NCI-H2196 treated with DMSO at 0.1 percent for 48 hours (cell line): ENCODE measurements at regions not wholly inside any gene's neighbourhood (a gene's known extent, or its start where the extent isn't known, plus 50 kb on each side); places are given as distances from the start of the nearest gene placed in this dataset.

Experiments
- DNase-seq: peaks from one replicate; lab custom pipeline; 2025; ENCODE audit not compliant: unreplicated experiment; lab: John Stamatoyannopoulos, UW

DNA sequence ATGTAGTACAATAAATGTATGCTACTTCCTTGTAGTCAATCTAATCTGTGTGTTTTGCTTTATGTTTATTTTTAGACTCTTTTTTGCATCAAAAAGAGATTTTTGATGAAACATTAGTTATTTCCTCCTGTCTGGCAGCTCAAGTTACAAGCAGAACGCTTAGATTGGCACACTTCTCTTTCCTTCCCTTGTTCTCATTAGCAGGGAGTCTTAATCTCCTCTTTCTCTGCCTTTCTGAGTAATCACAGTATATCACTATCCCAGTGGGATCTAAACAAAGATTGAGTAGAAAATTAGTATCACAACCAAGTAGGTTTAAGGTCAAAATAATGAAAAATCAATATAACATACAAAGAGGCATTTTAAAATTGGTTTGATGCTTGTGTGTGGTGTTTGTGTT, 1192.6 kb downstream of the C4orf33 start:
- DNase-seq: no peak

DNA sequence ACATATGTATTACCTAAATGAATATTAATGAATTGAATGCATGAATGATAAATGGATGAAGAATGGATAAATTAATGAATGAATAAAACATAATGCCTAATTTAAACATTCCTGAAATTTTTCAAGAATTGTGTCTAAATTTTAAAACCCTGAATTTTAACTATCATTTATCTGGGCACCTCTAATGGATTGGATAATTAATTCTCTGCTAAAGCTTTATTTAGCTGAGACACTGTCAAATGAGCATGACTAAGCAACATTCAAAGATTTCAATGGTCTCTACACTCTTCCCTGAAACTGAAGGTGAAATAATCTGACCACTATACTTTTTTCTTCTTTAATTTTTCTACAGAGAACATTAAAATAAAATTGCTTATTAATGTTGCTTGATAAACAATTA, 1197.7 kb downstream of the C4orf33 start:
- no peak for DNase-seq

DNA sequence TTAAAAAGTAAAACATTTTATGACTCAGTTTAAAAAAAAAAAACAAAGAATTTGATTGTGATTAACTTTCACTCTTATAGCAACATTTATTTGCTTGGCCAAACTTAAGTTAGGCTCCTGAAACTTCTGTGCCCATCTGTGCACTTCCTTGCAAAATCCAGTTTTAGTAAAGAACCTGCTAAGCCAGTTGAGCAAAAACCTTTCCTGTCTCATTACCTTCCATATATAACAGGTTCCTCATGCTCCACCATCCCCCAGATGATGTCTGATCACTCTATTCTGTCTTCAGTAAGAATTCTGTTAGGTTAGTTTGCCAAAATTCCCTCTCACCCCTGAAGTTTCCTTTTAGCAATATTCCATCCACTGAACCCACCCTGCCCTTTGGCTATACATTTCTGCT, 1200.5 kb downstream of the C4orf33 start:
- no peak for DNase-seq

DNA sequence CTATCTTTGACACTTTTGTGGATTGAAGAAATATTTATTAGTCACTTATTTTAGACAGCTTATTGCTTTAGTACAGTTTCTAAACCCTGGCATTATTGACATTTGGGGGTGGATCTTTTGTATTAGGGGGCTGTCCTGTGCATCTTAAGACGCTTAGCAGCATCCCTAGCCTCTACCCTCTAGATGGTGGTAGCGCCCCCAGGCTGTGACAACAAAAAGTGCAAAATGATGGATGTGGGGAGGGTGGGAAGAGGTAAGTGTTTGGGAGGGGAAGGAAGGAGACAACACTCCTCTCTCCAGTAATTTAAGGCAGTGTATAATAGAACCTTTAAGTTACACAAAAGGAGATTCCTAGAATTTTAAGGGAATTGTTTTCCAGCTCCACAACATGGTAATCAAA, 1210.6 kb downstream of the C4orf33 start:
- no peak for DNase-seq

DNA sequence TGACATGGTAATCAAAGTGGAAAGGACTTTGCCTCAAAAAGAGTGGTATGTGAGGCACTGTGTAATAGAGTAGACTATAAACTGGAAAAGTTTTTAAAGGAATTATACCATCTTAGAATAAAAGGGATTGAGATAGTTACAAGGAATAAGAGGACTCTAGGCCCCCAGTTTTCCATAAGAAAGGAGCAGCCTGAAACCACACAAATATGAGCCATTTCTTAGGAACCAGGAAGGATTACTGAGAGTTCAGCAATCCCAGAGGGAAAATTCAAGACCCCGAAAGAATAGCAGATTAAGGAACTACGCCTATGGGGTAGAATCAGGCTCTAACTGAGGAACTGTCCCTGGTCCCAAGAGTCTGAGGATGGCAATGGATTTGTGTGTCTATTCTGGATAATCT, 1213.3 kb downstream of the C4orf33 start:
- DNase-seq: no peak

DNA sequence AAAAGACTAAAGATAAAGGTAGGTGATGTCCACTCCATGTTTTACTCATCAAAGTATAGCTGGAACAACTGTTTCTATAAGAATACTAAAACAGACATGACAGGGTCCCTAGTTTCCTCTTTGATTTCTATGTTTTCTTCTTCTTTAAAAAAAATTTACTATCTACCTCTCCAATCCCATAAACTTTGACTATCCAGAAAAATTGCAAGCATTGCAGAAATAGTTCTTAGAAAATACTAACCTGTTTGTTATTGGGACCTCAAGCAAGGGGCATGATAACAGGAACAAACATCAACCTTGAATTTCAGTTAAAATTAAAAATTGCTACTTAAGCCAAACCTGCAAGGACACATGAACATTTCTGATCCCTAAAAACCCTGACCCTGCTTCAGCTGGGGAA, 1226.5 kb downstream of the C4orf33 start:
- DNase-seq: no peak

DNA sequence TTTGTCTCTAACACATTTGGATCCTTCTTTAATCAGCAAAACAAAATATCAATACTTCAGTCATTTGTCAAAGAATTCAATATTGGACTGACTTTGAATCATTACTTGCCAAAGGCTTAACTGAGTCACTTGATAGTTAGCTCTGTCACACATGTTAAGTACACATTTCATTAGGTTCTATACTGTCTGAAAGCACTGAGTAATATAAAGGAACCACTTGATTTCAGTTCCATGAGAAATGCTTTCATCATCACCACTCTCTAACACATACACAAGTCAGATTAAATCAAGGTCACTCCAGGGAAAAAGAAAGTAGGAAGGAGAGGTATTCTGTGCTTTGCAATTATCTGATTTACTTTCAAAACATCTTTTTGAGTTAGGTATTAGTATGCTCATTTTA, 1233.1 kb downstream of the C4orf33 start:
- DNase-seq: no peak

DNA sequence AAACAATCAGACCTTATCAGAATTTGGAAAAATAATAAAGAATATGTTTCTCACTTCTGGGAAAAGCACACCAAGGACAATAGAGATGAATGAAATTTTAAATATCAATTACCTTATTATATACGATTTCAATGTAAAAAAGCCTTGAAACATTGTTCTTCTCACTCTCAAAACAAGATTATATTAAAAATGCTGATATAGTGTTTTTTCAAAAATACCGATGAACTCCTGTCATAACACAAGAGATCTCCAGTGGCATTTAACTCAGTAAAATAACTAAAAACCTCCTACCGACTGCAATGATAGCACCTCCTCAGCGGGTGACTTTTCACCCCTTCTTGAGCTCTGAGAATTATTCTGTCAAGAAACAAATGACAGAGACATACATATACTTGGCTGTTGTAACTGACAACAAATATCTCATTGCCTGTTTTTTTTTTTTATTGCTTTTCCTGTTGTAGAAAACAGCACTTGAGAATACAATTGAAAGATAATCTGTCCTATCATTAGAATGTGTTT, 1237.3 kb downstream of the C4orf33 start:
- DNase-seq: no peak

DNA sequence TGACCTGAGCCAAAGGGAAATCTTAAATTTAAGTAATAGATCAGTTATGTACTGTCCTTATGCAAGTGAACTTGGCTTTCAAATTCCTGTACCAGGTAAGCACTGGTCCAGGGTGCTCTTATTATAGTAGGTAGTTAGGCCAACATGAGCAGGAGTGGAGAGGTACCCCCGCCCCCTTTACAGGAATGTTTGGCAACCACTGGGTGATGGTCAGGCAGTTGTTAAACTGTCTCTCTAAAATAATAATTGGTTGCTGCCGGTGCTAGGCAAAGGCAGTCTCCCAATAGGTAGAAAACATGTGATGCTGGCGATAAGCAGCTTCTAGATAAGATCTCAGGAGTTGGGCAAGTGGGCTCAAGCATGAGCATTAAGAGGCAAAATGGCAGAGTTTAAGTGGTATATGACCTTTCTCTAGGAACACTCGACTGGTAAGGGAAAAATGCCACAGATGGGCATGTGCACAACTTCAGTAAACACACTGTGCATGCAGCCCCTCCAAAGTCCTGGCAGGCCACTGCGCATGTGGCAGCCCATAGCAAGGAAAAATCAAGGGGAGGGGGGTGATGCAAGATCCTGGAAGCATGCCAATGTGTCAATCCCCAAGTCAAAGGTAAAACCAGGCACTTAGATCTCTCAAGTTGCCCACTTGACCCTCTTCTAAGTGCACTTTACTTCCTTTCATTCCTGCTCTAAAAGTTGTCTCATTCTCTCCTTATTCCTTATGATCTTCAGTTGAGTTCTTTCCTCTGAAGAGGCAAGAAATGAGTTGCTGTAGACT, 1239.7 kb downstream of the C4orf33 start:
- no peak for DNase-seq

DNA sequence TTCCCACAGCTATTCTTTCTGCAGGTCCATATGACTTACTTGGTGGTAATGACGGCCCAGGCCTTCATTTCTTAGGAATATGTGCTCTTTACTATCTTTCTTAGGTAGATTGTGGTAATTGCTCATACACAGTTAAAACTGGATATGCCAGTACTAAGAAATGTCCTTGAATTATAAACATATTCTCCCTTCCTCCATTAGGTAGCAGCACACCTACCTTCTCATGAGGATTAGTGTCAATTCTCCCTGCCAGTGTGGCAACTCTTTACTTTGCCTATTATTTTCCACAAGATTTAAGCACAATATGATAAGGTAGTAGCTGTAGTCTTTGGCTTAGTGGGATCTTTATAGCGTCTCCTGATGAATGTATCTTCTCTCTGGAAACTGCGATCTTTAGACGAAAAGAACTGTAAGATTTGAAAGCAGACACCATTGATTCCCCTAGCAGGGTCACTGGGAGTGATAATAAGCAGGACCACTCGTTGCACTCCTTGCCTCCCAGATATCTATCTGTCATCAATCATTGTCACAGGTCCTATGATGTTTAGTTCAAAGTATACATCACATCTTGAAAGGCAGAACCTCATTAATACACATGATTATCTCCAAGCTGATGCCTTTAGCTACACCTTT, 1240.7 kb downstream of the C4orf33 start:
- no peak for DNase-seq

DNA sequence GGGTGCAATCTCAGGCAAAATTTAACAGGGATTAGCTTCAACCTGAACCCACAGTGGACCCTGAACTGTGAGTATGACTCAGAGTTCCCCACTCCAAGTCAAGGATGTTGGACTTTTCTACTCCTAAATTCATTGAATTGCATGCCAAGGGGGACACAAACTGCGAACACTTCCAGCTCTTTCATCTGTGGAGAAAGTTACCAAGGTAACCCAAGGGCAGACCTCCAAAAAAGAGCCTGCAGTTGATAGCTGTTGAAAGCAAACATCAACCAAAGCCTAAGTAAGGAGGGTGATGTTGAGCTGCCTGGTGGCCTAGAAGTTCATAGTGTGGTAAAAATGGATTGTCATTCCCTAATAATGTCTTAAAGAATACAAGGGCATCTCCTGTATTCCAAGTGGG, 1242.9 kb downstream of the C4orf33 start:
- no peak for DNase-seq

DNA sequence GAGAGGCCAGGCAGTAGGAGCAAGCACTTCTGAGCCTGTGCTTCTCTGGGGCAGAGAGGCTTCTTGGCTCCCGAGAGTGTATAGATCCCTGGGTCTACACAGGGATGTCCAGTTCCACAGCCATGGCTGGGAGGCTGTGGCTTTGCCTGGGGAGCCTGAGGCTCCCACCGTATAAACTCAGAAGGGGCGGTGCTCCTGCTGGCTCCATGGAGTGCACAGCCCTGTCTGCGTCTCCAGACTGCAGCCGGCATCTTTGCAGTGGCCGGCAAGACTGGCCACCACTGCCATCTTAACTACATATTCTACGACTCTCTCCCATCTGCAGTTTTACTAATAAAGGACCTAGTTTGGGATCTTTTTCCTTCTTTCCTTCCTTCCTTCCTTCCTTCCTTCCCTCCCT, 1253.8 kb downstream of the C4orf33 start:
- no peak for DNase-seq

DNA sequence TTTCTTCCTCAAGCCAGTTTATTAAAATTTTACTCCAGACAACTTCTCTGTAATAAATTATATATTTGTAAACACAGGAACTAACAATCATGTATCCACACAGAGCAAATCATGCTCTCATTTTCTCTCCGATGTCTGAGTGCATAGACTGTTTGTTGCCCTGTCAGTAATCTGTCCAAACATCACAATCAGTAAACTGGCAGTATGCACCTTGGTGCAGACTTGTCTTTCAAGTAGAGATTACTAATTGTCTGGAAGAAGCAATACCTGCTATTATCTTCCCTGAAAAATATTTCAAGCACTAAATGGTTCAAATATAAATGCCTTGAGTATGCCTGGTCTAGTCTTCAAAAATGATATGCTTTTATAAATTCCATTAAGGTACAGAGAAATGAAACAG, 1260.9 kb downstream of the C4orf33 start:
- no peak for DNase-seq

DNA sequence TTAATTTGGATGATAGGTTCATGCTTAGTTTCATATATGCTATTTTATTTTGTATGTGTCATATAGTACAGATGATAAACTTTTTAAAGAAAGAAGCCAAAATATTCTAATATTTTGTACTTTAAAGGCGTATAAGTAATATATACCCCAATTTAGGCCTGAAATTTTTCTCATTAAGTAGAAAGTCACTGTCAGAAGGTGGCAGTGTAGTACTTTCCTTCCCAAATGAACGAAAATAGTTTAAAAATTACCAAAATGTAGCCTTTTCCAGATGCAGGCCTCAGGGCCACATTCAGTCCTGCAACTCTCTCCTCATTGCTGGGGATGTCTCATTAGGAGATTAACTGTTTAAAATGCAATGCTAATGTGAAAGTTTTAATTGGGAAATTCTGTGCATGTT, 1263.6 kb downstream of the C4orf33 start:
- DNase-seq: no peak

DNA sequence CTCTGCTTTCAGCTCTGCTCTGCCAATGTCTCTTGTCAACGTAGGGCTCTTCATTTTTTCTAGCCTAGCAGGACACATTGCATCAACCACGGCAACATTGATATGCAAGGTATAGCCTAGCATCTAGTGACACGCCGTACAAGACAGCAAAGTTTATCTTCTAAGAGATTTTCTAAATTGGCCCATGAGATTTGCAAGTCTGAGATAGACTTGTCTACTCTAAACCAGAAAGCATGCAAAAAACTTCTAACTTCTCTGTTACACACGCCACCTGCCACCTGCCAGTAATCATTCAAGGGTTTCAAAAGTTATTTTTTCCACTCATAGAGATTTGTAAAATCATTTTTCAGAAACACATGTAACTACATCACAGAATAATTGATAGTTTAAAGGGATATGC, 1265.7 kb downstream of the C4orf33 start:
- no peak for DNase-seq

DNA sequence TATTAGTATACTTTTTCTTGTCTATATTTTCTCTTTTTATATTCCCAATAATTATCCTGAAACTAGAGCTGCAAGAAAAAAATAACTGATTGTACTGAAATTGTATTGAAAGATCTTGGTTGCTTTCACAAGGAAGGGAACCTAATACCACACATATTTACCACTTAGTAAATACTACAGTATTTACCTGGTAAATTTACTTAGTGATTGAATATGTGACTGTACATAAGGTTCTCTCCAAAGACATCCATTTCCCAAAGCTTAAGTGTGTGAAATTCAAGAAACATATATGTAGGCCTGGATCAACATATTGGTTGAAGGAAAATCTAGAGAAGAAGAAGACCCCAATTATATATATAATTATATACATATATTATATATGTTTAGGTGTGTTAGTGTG, 1272.7 kb downstream of the C4orf33 start:
- DNase-seq: no peak

DNA sequence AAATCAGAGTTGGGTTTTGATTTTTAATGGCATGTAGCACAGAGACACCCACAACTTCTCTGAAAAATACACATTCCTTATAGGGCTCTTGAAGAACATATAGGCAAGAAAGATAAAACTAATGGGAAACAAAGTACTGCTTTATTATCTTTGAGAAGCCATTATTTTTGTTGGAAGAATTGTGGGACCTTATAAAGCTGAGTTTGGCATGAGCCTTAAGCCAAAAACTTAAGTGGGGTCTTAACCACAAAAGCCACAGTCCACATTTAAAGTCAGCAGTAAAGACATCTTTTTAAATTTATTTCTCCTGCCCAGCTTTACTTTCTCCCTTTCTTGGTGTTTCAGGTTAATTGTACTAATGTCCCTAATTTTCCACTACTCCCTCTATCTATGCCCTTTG, 1297.3 kb downstream of the C4orf33 start:
- DNase-seq: no peak

DNA sequence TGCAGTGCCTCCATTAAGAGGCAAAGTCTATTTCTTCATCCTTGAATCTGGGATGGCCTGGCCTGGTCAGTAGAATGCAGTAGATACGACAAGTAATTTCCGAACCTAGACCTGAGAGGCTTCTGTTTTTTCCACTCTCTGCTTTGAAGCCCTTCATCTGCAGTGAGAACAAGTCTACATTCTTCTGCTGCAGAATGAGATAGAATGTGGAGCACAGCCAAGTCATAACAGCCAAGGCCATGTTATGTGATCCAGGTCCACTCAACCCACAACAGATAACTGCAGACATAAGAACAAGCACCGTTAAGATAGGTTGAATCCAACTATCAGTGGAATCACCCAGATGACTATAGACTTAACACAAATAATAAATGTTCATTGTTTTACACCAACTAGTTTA, 1297.7 kb downstream of the C4orf33 start:
- DNase-seq: no peak

DNA sequence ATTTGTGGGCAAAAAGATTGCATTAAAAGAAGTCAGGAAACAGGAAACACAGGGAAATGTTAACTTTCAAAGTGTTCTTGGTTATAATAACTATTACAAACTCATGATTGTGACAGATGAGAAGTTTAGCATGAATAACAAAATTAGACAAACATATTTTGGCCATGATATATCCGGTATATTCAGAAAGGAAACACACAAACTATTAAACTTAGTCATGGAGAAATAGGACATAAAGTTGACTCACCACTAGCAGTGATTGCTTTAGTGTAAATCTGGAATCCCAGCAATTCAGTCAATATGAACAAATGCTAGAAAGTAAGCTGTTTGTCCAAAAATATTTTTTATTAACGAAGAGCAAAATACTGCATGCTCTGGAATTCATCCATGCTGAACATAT, 1299.9 kb downstream of the C4orf33 start:
- no peak for DNase-seq

DNA sequence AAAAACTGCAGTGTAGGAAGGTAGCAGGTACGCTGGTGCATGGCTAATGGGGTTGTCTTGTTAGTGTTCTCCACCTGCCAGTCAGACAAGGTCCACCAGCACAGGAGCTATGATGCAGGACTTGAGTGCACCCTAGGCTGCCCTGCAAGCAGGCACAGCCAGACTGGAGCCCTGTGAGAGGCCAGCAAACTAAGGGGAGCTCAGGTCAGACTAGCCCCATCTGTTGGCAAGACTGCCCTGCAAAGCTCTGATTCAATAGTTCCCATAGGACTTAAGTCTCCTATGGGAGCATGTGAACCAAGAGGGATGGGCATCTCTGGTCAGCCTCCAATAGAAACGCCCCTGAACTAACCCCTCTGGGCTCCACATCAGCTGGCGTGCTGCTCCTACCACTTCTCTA, 1307.3 kb downstream of the C4orf33 start:
- DNase-seq: no peak

DNA sequence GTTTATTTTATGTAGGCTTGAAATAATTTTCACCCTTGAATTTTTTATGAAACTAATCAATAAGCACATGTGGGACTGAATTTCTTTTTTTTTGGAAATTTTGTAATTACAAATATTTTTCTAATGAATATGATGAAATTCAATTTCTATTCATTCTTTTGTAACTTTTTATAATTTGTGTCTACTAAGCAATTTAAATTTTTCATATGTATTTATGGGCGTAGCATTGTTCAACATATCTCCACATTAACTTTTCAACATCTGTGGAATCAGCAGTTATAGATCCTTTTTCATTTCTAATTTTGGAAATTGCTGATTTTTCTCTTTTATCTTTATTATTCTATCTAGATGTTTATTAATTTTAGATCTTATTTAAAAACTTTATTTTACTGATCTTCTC, 1320.3 kb downstream of the C4orf33 start:
- no peak for DNase-seq

DNA sequence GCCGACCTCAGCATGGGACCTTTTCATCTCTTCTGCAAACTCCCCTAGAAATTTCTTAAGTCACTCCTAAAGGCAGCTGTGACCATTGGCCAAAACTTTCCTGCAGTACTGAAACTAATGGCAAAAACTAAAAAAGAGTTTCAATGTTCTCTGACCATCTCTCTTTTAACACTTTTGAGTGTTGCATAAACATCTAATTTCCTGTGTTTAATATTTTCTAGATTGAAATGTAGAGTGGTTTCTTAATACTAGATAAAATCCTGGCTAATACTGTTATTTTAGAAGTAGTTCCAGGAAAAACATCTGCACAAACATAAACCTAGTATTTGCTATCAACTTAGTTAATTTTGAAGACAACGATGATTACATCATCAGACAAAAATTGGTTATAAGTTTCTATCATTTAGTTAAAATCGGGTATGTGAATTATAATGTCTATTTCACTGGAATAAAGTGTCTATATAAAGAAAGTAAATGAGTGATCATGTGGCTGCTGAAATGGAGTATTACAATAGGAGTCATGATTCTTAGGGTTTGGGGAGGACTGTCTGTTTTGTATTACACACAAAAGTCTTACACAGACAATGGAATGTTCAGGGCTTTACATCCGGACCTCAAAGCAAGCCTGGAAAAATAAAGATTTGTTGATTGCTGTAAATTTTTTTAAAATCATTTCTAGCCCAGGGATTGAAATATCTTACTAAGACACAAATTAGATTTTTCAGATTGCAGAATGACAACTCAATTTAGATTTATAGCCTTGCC, 1323.4 kb downstream of the C4orf33 start:
- DNase-seq: no peak
